ENCODE measurements at regions not wholly inside any gene's neighbourhood (a gene's known extent, or its start where the extent isn't known, plus 50 kb on each side); places are given as distances from the start of the nearest gene placed in this dataset.

DNA sequence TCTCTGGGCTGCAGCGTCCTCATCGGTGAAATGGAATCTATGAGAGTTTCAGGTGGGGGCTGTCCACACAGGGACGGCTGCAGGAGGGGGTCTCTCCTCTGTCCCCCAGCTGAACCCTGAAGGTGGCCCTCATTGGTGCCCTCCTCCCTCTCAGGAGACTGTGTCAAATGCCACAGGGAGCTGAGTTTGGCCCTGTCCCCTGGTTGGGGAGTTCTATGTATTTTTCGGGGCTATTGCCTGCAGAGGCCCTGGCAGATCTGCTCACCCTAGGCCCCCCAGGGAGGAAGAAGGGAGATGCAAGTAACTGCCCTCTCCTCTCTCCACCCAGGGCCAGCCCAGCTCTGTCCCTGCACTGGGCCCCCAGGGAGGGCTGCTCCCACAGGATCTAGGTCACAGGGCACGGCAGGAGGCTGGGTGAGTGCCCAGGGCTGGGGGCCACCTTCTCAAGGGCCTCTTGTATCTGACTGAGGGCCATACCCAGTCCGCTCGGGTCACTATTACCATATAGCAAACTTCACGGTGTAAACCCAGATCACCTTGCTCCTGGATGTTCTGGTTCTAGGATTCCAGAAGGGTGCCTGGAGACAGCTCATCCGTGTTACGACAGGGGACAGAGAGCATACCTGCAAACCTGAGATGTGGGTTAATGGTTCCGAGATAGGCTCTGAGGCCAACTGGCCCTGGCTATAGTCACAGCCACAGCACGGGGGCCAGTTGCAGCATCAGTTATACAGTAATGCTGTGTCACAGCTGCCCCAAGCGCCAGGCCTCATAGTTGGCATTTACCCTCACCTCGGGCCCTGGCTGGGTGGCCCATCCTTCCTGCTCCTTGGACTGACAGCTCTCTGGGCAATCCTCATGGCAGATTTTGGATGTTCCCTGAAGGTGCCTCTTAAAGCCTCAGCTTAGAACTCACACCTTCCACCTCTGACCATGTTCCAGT, 102.4 kb upstream of the PRR23E start:
- Histone ChIP-seq H3K27ac (ENCODE audit: low read length) (no peak overlapping the region), H3K27me3 (ENCODE audit: low read length) (no peaks in the 10 kb centered on the region), H3K4me1 (ENCODE audit: low read length) (no peaks in the 10 kb centered on the region), H3K4me3 (ENCODE audit: low read length) (no peak overlapping the region), H3K9me3 (ENCODE audit: low read length) (no peaks in the 10 kb centered on the region), H4K20me1 (ENCODE audit: insufficient read depth, low read depth, low read length) (no peaks in the 10 kb centered on the region), H2AFZ (ENCODE audit: low read length) (no peak overlapping the region), H3K9me2 (replicated peaks; ENCODE audit: insufficient read depth, low read length) (no peaks in the 10 kb centered on the region), H3K4me2 (ENCODE audit: low read depth, low read length, poor library complexity, severe bottlenecking) (no peak overlapping the region), H3K9ac (ENCODE audit: low read length) (no peak overlapping the region), H3K79me2 (ENCODE audit: low read length) (no peaks in the 10 kb centered on the region), H3K36me3 (ENCODE audit: insufficient read depth, low read length) (no peaks in the 10 kb centered on the region)
- DNase-seq, result no peak

- H3K9me2 ChIP-seq (replicated peaks; ENCODE audit: insufficient read depth, low read length), result no peaks in the 10 kb centered on the region
- H3K36me3 ChIP-seq (ENCODE audit: insufficient read depth, low read length), result no peaks in the 10 kb centered on the region
- no peaks in the 10 kb centered on the region for H3K9me3 ChIP-seq (ENCODE audit: low read length)
- no peak overlapping the region for H3K4me3 ChIP-seq (ENCODE audit: low read length)
- no peaks in the 10 kb centered on the region for H4K20me1 ChIP-seq (ENCODE audit: insufficient read depth, low read depth, low read length)
- no peak overlapping the region for H3K9ac ChIP-seq (ENCODE audit: low read length)
- no peaks in the 10 kb centered on the region for H3K79me2 ChIP-seq (ENCODE audit: low read length)
- no peaks in the 10 kb centered on the region for H3K4me1 ChIP-seq (ENCODE audit: low read length)
- no peaks in the 10 kb centered on the region for H3K27me3 ChIP-seq (ENCODE audit: low read length)
- no peak overlapping the region for H3K4me2 ChIP-seq (ENCODE audit: low read depth, low read length, poor library complexity, severe bottlenecking)
- no peak overlapping the region for H2AFZ ChIP-seq (ENCODE audit: low read length)
- no peak overlapping the region for H3K27ac ChIP-seq (ENCODE audit: low read length)
- no peak for DNase-seq
Observed at GRCh38 chr3:127091376-127091775, 101.6 kb upstream of the PRR23E start.

DNA sequence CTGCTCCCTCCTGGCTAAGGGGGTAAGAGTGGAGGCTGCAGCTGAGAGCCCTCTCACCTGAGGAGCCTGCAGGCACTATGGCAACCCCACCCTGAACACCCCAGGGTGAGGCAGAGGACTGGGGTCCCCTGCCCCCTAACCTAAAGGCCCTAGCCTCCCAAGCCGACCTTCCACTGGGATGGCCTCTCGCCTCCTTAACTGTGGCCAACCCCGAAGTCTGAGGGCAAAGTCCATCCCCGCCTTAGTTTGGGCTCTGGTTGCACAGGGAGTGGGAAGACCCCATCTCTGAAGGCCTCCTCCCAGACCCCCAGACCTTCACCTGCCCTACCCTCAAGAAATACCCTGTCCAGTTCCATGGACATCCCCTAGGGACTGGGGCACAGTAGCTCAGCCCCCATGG, 100.6 kb upstream of the PRR23E start:
- Histone ChIP-seq H3K4me1 (ENCODE audit: low read length) (no peaks in the 10 kb centered on the region), H3K9me2 (replicated peaks; ENCODE audit: insufficient read depth, low read length) (no peaks in the 10 kb centered on the region), H4K20me1 (ENCODE audit: insufficient read depth, low read depth, low read length) (no peaks in the 10 kb centered on the region), H3K79me2 (ENCODE audit: low read length) (no peaks in the 10 kb centered on the region), H3K4me3 (ENCODE audit: low read length) (no peak overlapping the region), H3K4me2 (ENCODE audit: low read depth, low read length, poor library complexity, severe bottlenecking) (no peak overlapping the region), H2AFZ (ENCODE audit: low read length) (no peak overlapping the region), H3K9ac (ENCODE audit: low read length) (no peak overlapping the region), H3K36me3 (ENCODE audit: insufficient read depth, low read length) (no peaks in the 10 kb centered on the region), H3K27ac (ENCODE audit: low read length) (no peak overlapping the region), H3K9me3 (ENCODE audit: low read length) (no peaks in the 10 kb centered on the region), H3K27me3 (ENCODE audit: low read length) (no peaks in the 10 kb centered on the region)
- DNase-seq, result no peak

- H3K79me2 ChIP-seq (ENCODE audit: low read length), result no peaks in the 10 kb centered on the region
- H4K20me1 ChIP-seq (ENCODE audit: insufficient read depth, low read depth, low read length), result no peaks in the 10 kb centered on the region
- no peak overlapping the region for H3K9ac ChIP-seq (ENCODE audit: low read length)
- H3K27me3 ChIP-seq (ENCODE audit: low read length), result no peaks in the 10 kb centered on the region
- no peak overlapping the region for H2AFZ ChIP-seq (ENCODE audit: low read length)
- no peaks in the 10 kb centered on the region for H3K36me3 ChIP-seq (ENCODE audit: insufficient read depth, low read length)
- H3K4me3 ChIP-seq (ENCODE audit: low read length), result no peak overlapping the region
- no peaks in the 10 kb centered on the region for H3K4me1 ChIP-seq (ENCODE audit: low read length)
- no peaks in the 10 kb centered on the region for H3K9me3 ChIP-seq (ENCODE audit: low read length)
- no peaks in the 10 kb centered on the region for H3K9me2 ChIP-seq (replicated peaks; ENCODE audit: insufficient read depth, low read length)
- no peak for DNase-seq
- no peak overlapping the region for H3K27ac ChIP-seq (ENCODE audit: low read length)
- no peak overlapping the region for H3K4me2 ChIP-seq (ENCODE audit: low read depth, low read length, poor library complexity, severe bottlenecking)
Observed at GRCh38 chr3:127092776-127093175, 100.2 kb upstream of the PRR23E start.

GRCh38 chr3:127093312-127093711, 99.6 kb upstream of the PRR23E start:
- Histone ChIP-seq H3K4me3 (ENCODE audit: low read length) (no peak overlapping the region), H3K27me3 (ENCODE audit: low read length) (no peaks in the 10 kb centered on the region), H3K79me2 (ENCODE audit: low read length) (no peaks in the 10 kb centered on the region), H3K36me3 (ENCODE audit: insufficient read depth, low read length) (no peaks in the 10 kb centered on the region), H4K20me1 (ENCODE audit: insufficient read depth, low read depth, low read length) (no peaks in the 10 kb centered on the region), H3K4me1 (ENCODE audit: low read length) (no peaks in the 10 kb centered on the region), H2AFZ (ENCODE audit: low read length) (no peak overlapping the region), H3K9me2 (replicated peaks; ENCODE audit: insufficient read depth, low read length) (no peaks in the 10 kb centered on the region), H3K4me2 (ENCODE audit: low read depth, low read length, poor library complexity, severe bottlenecking) (no peak overlapping the region), H3K9ac (ENCODE audit: low read length) (no peak overlapping the region), H3K27ac (ENCODE audit: low read length) (no peak overlapping the region), H3K9me3 (ENCODE audit: low read length) (no peaks in the 10 kb centered on the region)
- DNase-seq, result no peak

DNA sequence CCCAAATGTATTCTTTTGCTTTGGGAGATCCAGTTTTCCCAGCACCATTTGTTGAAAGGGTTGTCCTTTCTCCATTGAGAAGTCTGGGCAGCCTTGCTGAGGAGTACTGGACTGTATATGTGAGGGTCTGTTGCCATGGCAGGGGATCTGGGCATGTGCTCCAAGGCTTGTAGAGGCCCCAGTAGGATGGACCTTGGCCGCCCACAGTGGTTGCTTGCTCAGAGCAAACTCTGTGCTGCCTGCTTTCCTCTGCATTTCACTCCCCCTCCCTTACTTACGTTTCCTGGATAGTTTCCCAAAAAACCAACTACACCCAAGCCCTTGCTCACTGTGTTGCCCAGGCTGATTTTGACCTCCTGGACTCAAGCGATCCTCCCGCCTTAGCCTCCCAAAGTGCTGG, 97.2 kb upstream of the PRR23E start:
- no peak overlapping the region for H2AFZ ChIP-seq (ENCODE audit: low read length)
- no peak overlapping the region for H3K4me2 ChIP-seq (ENCODE audit: low read depth, low read length, poor library complexity, severe bottlenecking)
- no peak overlapping the region for H3K27ac ChIP-seq (ENCODE audit: low read length)
- H3K36me3 ChIP-seq (ENCODE audit: insufficient read depth, low read length), result no peaks in the 10 kb centered on the region
- no peak overlapping the region for H3K9ac ChIP-seq (ENCODE audit: low read length)
- H3K27me3 ChIP-seq (ENCODE audit: low read length), result no peaks in the 10 kb centered on the region
- no peaks in the 10 kb centered on the region for H3K4me1 ChIP-seq (ENCODE audit: low read length)
- H3K4me3 ChIP-seq (ENCODE audit: low read length), result no peak overlapping the region
- no peaks in the 10 kb centered on the region for H3K9me2 ChIP-seq (replicated peaks; ENCODE audit: insufficient read depth, low read length)
- no peak for DNase-seq
- H3K9me3 ChIP-seq (ENCODE audit: low read length), result no peaks in the 10 kb centered on the region
- H4K20me1 ChIP-seq (ENCODE audit: insufficient read depth, low read depth, low read length), result no peaks in the 10 kb centered on the region
- H3K79me2 ChIP-seq (ENCODE audit: low read length), result no peaks in the 10 kb centered on the region

GRCh38 chr3:127096256-127097071, 96.5 kb upstream of the PRR23E start:
- Histone ChIP-seq H3K4me2 (ENCODE audit: low read depth, low read length, poor library complexity, severe bottlenecking) (no peak overlapping the region), H3K79me2 (ENCODE audit: low read length) (no peaks in the 10 kb centered on the region), H3K9ac (ENCODE audit: low read length) (no peak overlapping the region), H3K9me3 (ENCODE audit: low read length) (no peaks in the 10 kb centered on the region), H3K27ac (ENCODE audit: low read length) (no peak overlapping the region), H3K27me3 (ENCODE audit: low read length) (no peaks in the 10 kb centered on the region), H3K36me3 (ENCODE audit: insufficient read depth, low read length) (no peaks in the 10 kb centered on the region), H4K20me1 (ENCODE audit: insufficient read depth, low read depth, low read length) (no peaks in the 10 kb centered on the region), H3K4me3 (ENCODE audit: low read length) (no peak overlapping the region), H3K9me2 (replicated peaks; ENCODE audit: insufficient read depth, low read length) (no peaks in the 10 kb centered on the region), H3K4me1 (ENCODE audit: low read length) (no peaks in the 10 kb centered on the region), H2AFZ (ENCODE audit: low read length) (no peak overlapping the region)
- no peak for DNase-seq

GRCh38 chr3:127097072-127097405, 95.9 kb upstream of the PRR23E start:
- DNase-seq, result no peak
- Histone ChIP-seq H3K9me2 (replicated peaks; ENCODE audit: insufficient read depth, low read length) (no peaks in the 10 kb centered on the region), H3K4me3 (ENCODE audit: low read length) (no peak overlapping the region), H4K20me1 (ENCODE audit: insufficient read depth, low read depth, low read length) (no peaks in the 10 kb centered on the region), H3K4me2 (ENCODE audit: low read depth, low read length, poor library complexity, severe bottlenecking) (no peak overlapping the region), H3K27me3 (ENCODE audit: low read length) (no peaks in the 10 kb centered on the region), H3K27ac (ENCODE audit: low read length) (no peak overlapping the region), H3K9ac (ENCODE audit: low read length) (no peak overlapping the region), H3K9me3 (ENCODE audit: low read length) (no peaks in the 10 kb centered on the region), H3K79me2 (ENCODE audit: low read length) (no peaks in the 10 kb centered on the region), H3K36me3 (ENCODE audit: insufficient read depth, low read length) (no peaks in the 10 kb centered on the region), H3K4me1 (ENCODE audit: low read length) (no peaks in the 10 kb centered on the region), H2AFZ (ENCODE audit: low read length) (no peak overlapping the region)

Data from Karpas-422 (cell line).